HG02840 (cell line): ENCODE measurements at regions not wholly inside any gene's neighbourhood (a gene's known extent, or its start where the extent isn't known, plus 50 kb on each side); places are given as distances from the start of the nearest gene placed in this dataset.

Experiments used
- ATAC-seq: cut with Tn5 transposase; IDR thresholded peaks from one replicate; pipeline ENCODE4 v1.9.1; 2021; ENCODE audit warnings: mild to moderate bottlenecking, moderate library complexity, moderate number of reproducible peaks; ENCODE audit not compliant: unreplicated experiment, low FRiP score

- ATAC-seq = no peak
These were observed 66.2 kb upstream of the SLC38A2 start for GRCh38 chr12:46438719-46439319.

GRCh38 chr12:46438256-46438655 is 65.7 kb upstream of the SLC38A2 start:
- no peak for ATAC-seq

- ATAC-seq = no peak
These were observed 64.9 kb upstream of the SLC38A2 start for GRCh38 chr12:46437469-46437868.

GRCh38 chr12:46436747-46437146 is 64.2 kb upstream of the SLC38A2 start:
- ATAC-seq = no peak

- ATAC-seq = no peak
These were observed 63.1 kb upstream of the SLC38A2 start for GRCh38 chr12:46435625-46436024.

- ATAC-seq = no peak
These were observed 62.5 kb upstream of the SLC38A2 start for GRCh38 chr12:46435029-46435428.

GRCh38 chr12:46433829-46434228 is 61.3 kb upstream of the SLC38A2 start:
- ATAC-seq = no peak

- ATAC-seq = no peak
These were observed 59.8 kb upstream of the SLC38A2 start for GRCh38 chr12:46432325-46432724.

- no peak for ATAC-seq
These were observed 57.9 kb upstream of the SLC38A2 start for GRCh38 chr12:46430340-46430948.
